OCI-LY1 (cell line): ENCODE measurements at regions not wholly inside any gene's neighbourhood (a gene's known extent, or its start where the extent isn't known, plus 50 kb on each side); places are given as distances from the start of the nearest gene placed in this dataset.

ENCODE experiments used
- H2AFZ ChIP-seq: fragments of 200-600 bp; sonication (generic), shearing (Covaris generic); 2 replicates; pipeline ENCODE4 v1.6.0; 2014; ENCODE audit warnings: antibody characterized with exemption, mild to moderate bottlenecking, low read length
- H3F3A ChIP-seq: fragments of 200-600 bp; sonication (generic), shearing (Covaris generic); 2 replicates; pipeline ENCODE4 v1.6.0; 2014; ENCODE audit warnings: mild to moderate bottlenecking, antibody characterized with exemption, low read length, moderate library complexity; ENCODE audit not compliant: insufficient read depth
- H3K27ac ChIP-seq: fragments of 200-600 bp; sonication (generic); 2 replicates; pipeline ENCODE4 v1.5.1; 2014; ENCODE audit warnings: low read length, mixed run types, mild to moderate bottlenecking, low read depth; ENCODE audit not compliant: poor library complexity, severe bottlenecking
- H3K27me3 ChIP-seq: fragments of 200-600 bp; sonication (generic); 2 replicates; pipeline ENCODE4 v1.6.0; 2014; ENCODE audit warnings: antibody characterized with exemption, mild to moderate bottlenecking, low read length, moderate library complexity; ENCODE audit not compliant: insufficient read depth
- H3K36me3 ChIP-seq: fragments of 200-600 bp; sonication (generic); 2 replicates; pipeline ENCODE4 v1.6.1; 2014; ENCODE audit warnings: mild to moderate bottlenecking, antibody characterized with exemption, low read length, moderate library complexity, mixed read lengths; ENCODE audit not compliant: insufficient read depth
- H3K4me1 ChIP-seq: fragments of 200-600 bp; sonication (generic); 2 replicates; pipeline ENCODE4 v1.5.1; 2014; ENCODE audit warnings: mild to moderate bottlenecking, low read length, moderate library complexity; ENCODE audit not compliant: insufficient read depth, severe bottlenecking
- H3K4me2 ChIP-seq: fragments of 200-600 bp; sonication (generic), shearing (Covaris generic); 2 replicates; pipeline ENCODE4 v1.6.1; 2014; ENCODE audit warnings: low read length
- H3K4me3 ChIP-seq: fragments of 200-600 bp; sonication (generic); 2 replicates; pipeline ENCODE4 v1.5.1; 2014; ENCODE audit warnings: low read length, low read depth, mild to moderate bottlenecking, mixed read lengths; ENCODE audit not compliant: poor library complexity, severe bottlenecking
- H3K79me2 ChIP-seq: fragments of 200-600 bp; shearing (Covaris generic); 2 replicates; pipeline ENCODE4 v1.6.1; 2016; ENCODE audit warnings: mixed run types, low read length, mixed read lengths; ENCODE audit not compliant: insufficient read depth
- H3K9ac ChIP-seq: fragments of 200-600 bp; sonication (generic), shearing (Covaris generic); 2 replicates; pipeline ENCODE4 v1.6.1; 2014; ENCODE audit warnings: mild to moderate bottlenecking, low read length, mixed read lengths
- H3K9me2 ChIP-seq: fragments of 200-600 bp; sonication (generic), shearing (Covaris generic); 2 replicates; pipeline ENCODE4 v1.6.1; 2014; ENCODE audit warnings: low read depth, mild to moderate bottlenecking, low read length, mixed read lengths
- H3K9me3 ChIP-seq: fragments of 200-600 bp; shearing (Covaris generic); 2 replicates; pipeline ENCODE4 v1.6.1; 2014; ENCODE audit warnings: low read length, mixed read lengths
- H4K20me1 ChIP-seq: fragments of 200-600 bp; sonication (generic), shearing (Covaris generic); 2 replicates; pipeline ENCODE4 v1.6.0; 2016; ENCODE audit warnings: mild to moderate bottlenecking, low read length; ENCODE audit not compliant: insufficient read depth
- EZH2 ChIP-seq: fragments of 200-600 bp; sonication (generic), shearing (Covaris generic); IDR thresholded peaks from 2 replicates; pipeline ENCODE4 v1.8.0; 2017; ENCODE audit warnings: borderline replicate concordance, mixed run types, mild to moderate bottlenecking, antibody characterized with exemption, low read length, moderate library complexity, mixed read lengths
- TF ChIP-seq, protein P1 (sequence below): fragments of 200-600 bp; sonication (generic), shearing (Covaris generic); IDR thresholded peaks from 2 replicates; pipeline ENCODE4 v1.5.1; 2017; ENCODE audit warnings: mild to moderate bottlenecking, antibody characterized with exemption, low read length, moderate library complexity, mixed read lengths

GRCh38 chr5:160940725-160941124 is 88.7 kb upstream of the ATP10B start:
- H3K4me3 ChIP-seq: no peak overlapping the region
- TF ChIP-seq, protein P1, sequence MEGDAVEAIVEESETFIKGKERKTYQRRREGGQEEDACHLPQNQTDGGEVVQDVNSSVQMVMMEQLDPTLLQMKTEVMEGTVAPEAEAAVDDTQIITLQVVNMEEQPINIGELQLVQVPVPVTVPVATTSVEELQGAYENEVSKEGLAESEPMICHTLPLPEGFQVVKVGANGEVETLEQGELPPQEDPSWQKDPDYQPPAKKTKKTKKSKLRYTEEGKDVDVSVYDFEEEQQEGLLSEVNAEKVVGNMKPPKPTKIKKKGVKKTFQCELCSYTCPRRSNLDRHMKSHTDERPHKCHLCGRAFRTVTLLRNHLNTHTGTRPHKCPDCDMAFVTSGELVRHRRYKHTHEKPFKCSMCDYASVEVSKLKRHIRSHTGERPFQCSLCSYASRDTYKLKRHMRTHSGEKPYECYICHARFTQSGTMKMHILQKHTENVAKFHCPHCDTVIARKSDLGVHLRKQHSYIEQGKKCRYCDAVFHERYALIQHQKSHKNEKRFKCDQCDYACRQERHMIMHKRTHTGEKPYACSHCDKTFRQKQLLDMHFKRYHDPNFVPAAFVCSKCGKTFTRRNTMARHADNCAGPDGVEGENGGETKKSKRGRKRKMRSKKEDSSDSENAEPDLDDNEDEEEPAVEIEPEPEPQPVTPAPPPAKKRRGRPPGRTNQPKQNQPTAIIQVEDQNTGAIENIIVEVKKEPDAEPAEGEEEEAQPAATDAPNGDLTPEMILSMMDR: no peak
- TF ChIP-seq EZH2: no peak
- H3K36me3 ChIP-seq: no peaks in the 10 kb centered on the region
- no peak overlapping the region for H3K4me2 ChIP-seq
- no peaks in the 10 kb centered on the region for H3K9me3 ChIP-seq
- H3K4me1 ChIP-seq: no peaks in the 10 kb centered on the region
- no peaks in the 10 kb centered on the region for H3K79me2 ChIP-seq
- no peaks in the 10 kb centered on the region for H3K27me3 ChIP-seq
- no peaks in the 10 kb centered on the region for H3K9me2 ChIP-seq
- H3K27ac ChIP-seq: no peak overlapping the region
- H4K20me1 ChIP-seq: no peaks in the 10 kb centered on the region
- no peak overlapping the region for H2AFZ ChIP-seq
- H3K9ac ChIP-seq: no peak overlapping the region
- H3F3A ChIP-seq: no peaks in the 10 kb centered on the region

GRCh38 chr5:160938532-160938931 is 86.5 kb upstream of the ATP10B start:
- Histone ChIP-seq H3K4me1 (no peaks in the 10 kb centered on the region), H3K27ac (no peak overlapping the region), H3K4me2 (no peak overlapping the region), H3K4me3 (no peak overlapping the region), H2AFZ (no peak overlapping the region), H3K36me3 (no peaks in the 10 kb centered on the region), H4K20me1 (no peaks in the 10 kb centered on the region), H3K27me3 (no peaks in the 10 kb centered on the region), H3K9me2 (no peaks in the 10 kb centered on the region), H3K9me3 (no peaks in the 10 kb centered on the region), H3K79me2 (no peaks in the 10 kb centered on the region), H3F3A (no peaks in the 10 kb centered on the region), H3K9ac (no peak overlapping the region)
- no peak for TF ChIP-seq EZH2
- TF ChIP-seq, protein P1: no peak

DNA sequence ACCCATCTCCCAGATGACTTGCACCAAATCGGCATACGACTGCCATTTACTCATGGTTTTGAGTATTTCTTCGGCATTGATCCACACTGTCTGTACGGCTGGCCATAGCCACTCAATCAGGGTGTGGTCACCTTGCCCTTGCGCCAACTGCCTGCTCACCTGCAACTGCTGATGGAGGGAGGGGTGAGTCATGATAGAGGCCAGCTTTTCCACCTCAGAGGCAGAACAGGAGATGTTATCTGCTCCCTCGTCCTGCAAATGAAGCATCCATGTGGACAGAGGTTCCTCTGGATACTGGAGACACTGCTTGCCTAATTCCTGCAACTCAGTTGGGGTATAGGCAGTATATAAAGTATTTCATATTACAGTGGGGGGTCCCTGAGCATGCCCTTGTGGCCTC is 85.6 kb upstream of the ATP10B start:
- H4K20me1 ChIP-seq: no peaks in the 10 kb centered on the region
- no peak overlapping the region for H2AFZ ChIP-seq
- H3K36me3 ChIP-seq: no peaks in the 10 kb centered on the region
- H3K4me2 ChIP-seq: no peak overlapping the region
- no peaks in the 10 kb centered on the region for H3K9me2 ChIP-seq
- H3K4me3 ChIP-seq: no peak overlapping the region
- no peaks in the 10 kb centered on the region for H3K9me3 ChIP-seq
- H3K4me1 ChIP-seq: no peaks in the 10 kb centered on the region
- no peaks in the 10 kb centered on the region for H3F3A ChIP-seq
- no peaks in the 10 kb centered on the region for H3K27me3 ChIP-seq
- no peaks in the 10 kb centered on the region for H3K79me2 ChIP-seq
- no peak for TF ChIP-seq EZH2
- TF ChIP-seq, protein P1: no peak
- no peak overlapping the region for H3K9ac ChIP-seq
- H3K27ac ChIP-seq: no peak overlapping the region
